ENCODE measurements at regions not wholly inside any gene's neighbourhood (a gene's known extent, or its start where the extent isn't known, plus 50 kb on each side); places are given as distances from the start of the nearest gene placed in this dataset.
"Not testable (repeated sequence)": the region's sequence is repeated elsewhere in the genome, so short reads cannot be mapped to it uniquely, and the experiment has no call there.

DNA sequence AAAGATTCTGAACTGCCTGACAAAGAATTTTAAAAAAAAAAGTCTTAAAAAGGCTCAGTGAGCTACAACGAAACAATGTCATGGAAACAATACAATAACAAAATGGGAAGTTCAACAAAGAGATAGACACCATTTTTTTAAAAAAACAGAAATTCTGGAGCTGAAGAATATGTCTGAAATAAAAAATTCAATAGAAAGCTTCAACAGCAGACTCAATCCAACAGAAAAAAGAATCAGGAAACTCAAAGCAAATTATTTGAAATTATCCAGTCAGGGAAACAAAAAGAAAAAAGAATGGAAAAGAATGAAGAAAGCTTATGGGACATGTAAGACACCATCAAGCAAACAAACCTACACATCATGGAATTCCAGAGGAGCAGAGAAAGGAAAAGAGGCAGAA, 118.5 kb upstream of the LGR5 start:
- TF ChIP-seq CTCF (IDR thresholded peaks at IDR 0.05) = no peak
- Histone ChIP-seq H3K27me3 (no peaks in the 10 kb centered on the region), H3K9me3 (peaks cover 0 to 51% (median 25%) of the 10 kb centered on the region in 11 donors), H3K4me1 (no peaks in the 10 kb centered on the region), H3K4me3 (no peak overlapping the region), H3K36me3 (no peaks in the 10 kb centered on the region), H3K27ac (no peak overlapping the region)
- intact Hi-C loops (cut with DNase I) = no loop called here
- WGBS, 2 donors = 77 to 80% methylated on average over 1 of the region's 1 CpG
- ATAC-seq (no peak), DNase-seq (no peak)

GRCh38 chr12:71315328-71315985, 124.1 kb upstream of the LGR5 start:
- intact Hi-C loops (cut with DNase I) = no loop called here
- WGBS, 2 donors = 77 to 80% methylated on average over 9 of the region's 9 CpGs
- Histone ChIP-seq H3K36me3 (no peaks in the 10 kb centered on the region), H3K4me1 (no peaks in the 10 kb centered on the region), H3K27ac (no peak overlapping the region), H3K4me3 (no peak overlapping the region), H3K9me3 (peaks cover 0 to 30% (median 4%) of the 10 kb centered on the region in 11 donors), H3K27me3 (no peaks in the 10 kb centered on the region)
- ATAC-seq = no peak
- no peak for TF ChIP-seq CTCF (IDR thresholded peaks at IDR 0.05)
- DNase-seq = no peak

GRCh38 chr12:71312768-71313403, 126.7 kb upstream of the LGR5 start:
- H3K27ac ChIP-seq = no peak overlapping the region
- H3K9me3 ChIP-seq = peaks cover 0 to 7% (median 0%) of the 10 kb centered on the region in 11 donors
- H3K4me3 ChIP-seq = no peak overlapping the region
- H3K36me3 ChIP-seq = no peaks in the 10 kb centered on the region
- H3K27me3 ChIP-seq = no peaks in the 10 kb centered on the region
- intact Hi-C loops (cut with DNase I) = no loop called here
- no peaks in the 10 kb centered on the region for H3K4me1 ChIP-seq
- 40 to 45% methylated on average over 3 of the region's 3 CpGs for WGBS, 2 donors
- no peak for TF ChIP-seq CTCF (IDR thresholded peaks at IDR 0.05)
- DNase-seq = no peak
- ATAC-seq = no peak

- H3K27me3 ChIP-seq; H3K27ac ChIP-seq; H3K9me3 ChIP-seq; ATAC-seq; H3K36me3 ChIP-seq; H3K4me1 ChIP-seq; H3K4me3 ChIP-seq; intact Hi-C loops (cut with DNase I); DNase-seq: not testable (repeated sequence)
- 84 to 87% methylated on average over 4 of the region's 4 CpGs for WGBS, 2 donors
These were observed 128.0 kb upstream of the LGR5 start for GRCh38 chr12:71311611-71312010.

- Histone ChIP-seq H3K36me3 (no peaks in the 10 kb centered on the region), H3K4me1 (no peaks in the 10 kb centered on the region), H3K27ac (no peak overlapping the region), H3K4me3 (no peak overlapping the region), H3K9me3 (peaks cover 0 to 10% (median 0%) of the 10 kb centered on the region in 11 donors), H3K27me3 (no peaks in the 10 kb centered on the region)
- whole genome bisulfite sequencing, 2 donors = 80 to 81% methylated on average over 1 of the region's 1 CpG
- ATAC-seq = no peak
- DNase-seq = no peak
- no peak for TF ChIP-seq CTCF (IDR thresholded peaks at IDR 0.05)
- intact Hi-C loops (cut with DNase I) = loop anchor here in 1 of 10 donors (5.0 kb wide), 1 partner anchor 50 kb away; no protein-coding TSS in a partner anchor
These were observed 132.8 kb upstream of the LGR5 start for GRCh38 chr12:71306808-71307207.
